HG02588 (cell line): ENCODE measurements at regions not wholly inside any gene's neighbourhood (a gene's known extent, or its start where the extent isn't known, plus 50 kb on each side); places are given as distances from the start of the nearest gene placed in this dataset.

Source experiments
- ATAC-seq: cut with Tn5 transposase; IDR thresholded peaks from one replicate; pipeline ENCODE4 v1.9.1; 2021; ENCODE audit warnings: mild to moderate bottlenecking, moderate library complexity; ENCODE audit not compliant: unreplicated experiment

DNA sequence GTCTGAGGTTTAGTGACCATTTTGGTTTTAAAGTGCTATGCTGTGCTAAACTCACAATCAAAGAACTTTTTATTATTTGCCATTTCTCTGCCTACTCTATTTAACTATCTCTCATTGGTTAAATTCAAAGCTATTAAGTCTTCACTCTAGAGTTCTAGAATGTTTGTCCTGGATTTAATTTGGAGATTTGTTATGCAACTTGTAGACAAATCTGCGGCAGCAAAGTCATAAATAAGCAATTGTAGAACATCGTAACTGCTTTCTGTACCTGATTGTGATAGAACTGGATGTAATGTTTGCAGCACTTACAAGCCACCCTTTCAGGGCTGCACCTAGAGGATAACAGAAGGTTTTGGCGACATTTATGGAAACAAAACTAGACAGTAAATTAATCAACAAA is 566.5 kb upstream of the ADGRL2 start:
- no peak for ATAC-seq

- ATAC-seq: no peak
These were observed 567.1 kb upstream of the ADGRL2 start for GRCh38 chr1:81233591-81233990.

- ATAC-seq: no peak
These were observed 568.3 kb upstream of the ADGRL2 start for GRCh38 chr1:81232420-81232819.

DNA sequence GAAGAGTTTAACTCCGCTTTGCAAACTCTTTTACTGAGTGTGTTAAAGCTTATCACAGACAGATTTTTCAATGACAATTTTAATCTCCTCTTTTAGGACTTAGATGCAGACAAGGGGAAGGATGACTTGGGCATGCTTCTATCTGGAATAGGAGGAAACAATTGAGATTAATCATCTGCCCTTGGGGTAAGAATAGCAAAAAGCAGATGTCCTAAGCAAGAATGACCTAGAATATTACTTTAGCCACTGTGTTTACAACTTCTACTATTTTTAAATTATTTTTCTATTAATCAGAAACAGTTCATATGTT is 569.0 kb upstream of the ADGRL2 start:
- no peak for ATAC-seq

GRCh38 chr1:81230983-81231728 is 569.6 kb upstream of the ADGRL2 start:
- ATAC-seq: no peak

GRCh38 chr1:81228926-81229325 is 571.8 kb upstream of the ADGRL2 start:
- no peak for ATAC-seq

DNA sequence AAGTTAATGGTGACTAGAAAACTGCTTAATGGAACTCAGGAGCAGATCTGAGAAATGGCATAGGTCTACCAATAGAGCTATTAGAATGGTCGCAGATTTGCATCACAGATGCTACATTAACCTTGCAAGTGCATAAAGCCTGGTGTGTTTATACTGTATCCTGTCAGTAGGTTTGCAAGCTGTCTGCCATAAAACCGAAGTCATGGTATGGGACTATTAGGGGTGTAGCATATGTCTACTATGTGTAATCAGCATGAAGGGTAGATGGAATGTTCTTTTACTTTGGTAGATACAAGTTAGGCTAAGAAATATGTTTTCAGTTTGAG is 574.2 kb upstream of the ADGRL2 start:
- ATAC-seq: no peak

- ATAC-seq: peak; percentile 71
These were observed 574.7 kb upstream of the ADGRL2 start for GRCh38 chr1:81225789-81226602.

DNA sequence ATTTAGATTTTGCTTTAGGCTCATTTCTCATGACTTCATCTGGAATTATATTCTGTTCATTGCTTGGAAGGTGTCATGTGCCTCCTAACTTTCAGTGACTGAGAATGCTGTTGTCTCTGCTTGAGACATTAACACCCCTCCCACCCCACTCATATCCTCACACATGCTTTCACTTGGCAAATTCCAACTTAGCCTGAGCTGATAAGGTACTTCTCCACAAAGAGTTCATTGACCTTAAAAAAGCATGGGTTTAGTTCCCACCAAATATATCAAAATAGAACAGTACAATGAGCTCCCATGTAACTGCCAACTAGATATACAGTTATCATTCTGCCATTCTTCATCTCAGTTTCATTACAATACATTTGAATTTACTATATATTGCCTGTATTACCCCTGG is 576.5 kb upstream of the ADGRL2 start:
- ATAC-seq: no peak

GRCh38 chr1:81221564-81221963 is 579.2 kb upstream of the ADGRL2 start:
- no peak for ATAC-seq

DNA sequence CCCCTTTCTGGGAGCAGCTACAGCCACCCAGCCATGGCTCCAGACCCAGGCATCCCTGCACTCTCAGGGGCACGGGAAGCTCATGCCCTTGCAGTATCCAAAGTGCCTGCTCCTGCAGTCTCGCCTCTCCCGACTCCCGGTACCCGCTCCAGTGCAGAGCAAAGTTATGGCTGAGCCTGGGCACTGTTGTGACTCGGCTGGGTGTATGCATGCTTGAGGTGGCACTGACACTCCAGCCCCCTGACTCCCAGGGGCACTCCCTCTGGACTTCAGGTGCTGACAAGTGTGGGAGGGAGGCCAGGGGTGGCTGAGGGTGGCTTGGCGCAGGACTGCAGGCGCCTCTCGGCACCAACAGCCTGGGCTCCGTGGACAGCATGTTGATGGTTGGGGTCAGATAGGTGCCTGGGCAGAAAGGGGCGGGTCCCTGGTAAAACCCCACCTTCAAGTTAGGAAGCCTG is 580.1 kb upstream of the ADGRL2 start:
- ATAC-seq: no peak

- ATAC-seq: no peak
These were observed 583.7 kb upstream of the ADGRL2 start for GRCh38 chr1:81217058-81217457.

DNA sequence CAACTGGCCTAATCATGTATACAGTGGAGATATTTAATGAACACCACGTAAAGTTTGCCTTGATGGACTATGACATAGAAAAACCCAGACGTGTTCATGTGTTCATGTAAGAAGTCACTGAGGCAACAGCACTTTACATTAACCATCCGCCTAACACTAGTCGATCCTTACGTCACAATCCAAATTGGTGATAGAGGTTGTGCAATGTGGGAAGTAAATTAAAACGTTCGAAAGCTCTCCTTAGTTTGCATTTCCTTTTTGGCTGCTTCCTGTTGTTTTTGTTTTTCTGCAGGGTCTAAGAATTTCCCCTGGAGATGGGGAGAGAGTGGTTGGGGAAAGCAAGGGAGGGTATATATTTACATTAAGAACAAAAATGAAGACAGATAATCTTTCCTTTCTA is 587.5 kb upstream of the ADGRL2 start:
- no peak for ATAC-seq

GRCh38 chr1:81209461-81209860 is 591.3 kb upstream of the ADGRL2 start:
- ATAC-seq: no peak

GRCh38 chr1:81208441-81208840 is 592.3 kb upstream of the ADGRL2 start:
- ATAC-seq: no peak

DNA sequence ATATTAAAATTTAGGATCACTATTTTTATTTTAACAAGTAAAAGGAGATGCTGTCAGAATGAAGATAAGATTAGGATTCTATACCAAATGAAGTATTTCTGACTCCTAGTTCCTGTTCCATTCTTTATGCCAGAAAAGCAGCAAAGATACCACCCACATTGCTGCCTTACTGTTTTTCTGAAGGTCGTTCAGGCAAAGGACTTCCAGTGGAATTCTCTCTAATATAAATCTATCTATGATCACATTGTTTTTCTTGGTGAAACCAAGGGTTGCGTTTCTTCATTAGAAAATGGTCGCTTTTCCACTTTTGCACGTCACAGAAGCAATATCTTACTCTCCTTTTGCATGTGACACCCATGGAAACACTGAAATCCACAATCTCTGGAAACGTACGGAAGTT is 594.8 kb upstream of the ADGRL2 start:
- no peak for ATAC-seq

- no peak for ATAC-seq
These were observed 599.0 kb upstream of the ADGRL2 start for GRCh38 chr1:81201779-81202178.

DNA sequence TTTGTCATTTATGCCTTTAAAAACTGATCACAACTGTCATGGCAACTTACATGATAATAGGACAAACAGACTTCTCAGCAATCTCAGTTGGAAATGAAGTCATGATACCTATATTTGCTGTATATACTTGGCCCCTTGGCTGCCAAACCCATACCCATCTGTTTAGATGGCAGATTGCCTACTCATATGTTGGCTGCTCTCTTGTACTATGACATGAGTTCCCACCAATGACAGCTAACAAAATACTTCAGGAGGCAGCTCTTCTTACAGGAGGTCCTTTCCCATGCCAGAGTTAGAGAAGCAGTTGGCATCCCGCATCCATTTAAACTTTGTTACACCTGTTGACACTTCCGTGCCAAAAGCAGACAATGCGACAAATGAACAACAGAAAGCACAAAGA is 603.1 kb upstream of the ADGRL2 start:
- no peak for ATAC-seq

DNA sequence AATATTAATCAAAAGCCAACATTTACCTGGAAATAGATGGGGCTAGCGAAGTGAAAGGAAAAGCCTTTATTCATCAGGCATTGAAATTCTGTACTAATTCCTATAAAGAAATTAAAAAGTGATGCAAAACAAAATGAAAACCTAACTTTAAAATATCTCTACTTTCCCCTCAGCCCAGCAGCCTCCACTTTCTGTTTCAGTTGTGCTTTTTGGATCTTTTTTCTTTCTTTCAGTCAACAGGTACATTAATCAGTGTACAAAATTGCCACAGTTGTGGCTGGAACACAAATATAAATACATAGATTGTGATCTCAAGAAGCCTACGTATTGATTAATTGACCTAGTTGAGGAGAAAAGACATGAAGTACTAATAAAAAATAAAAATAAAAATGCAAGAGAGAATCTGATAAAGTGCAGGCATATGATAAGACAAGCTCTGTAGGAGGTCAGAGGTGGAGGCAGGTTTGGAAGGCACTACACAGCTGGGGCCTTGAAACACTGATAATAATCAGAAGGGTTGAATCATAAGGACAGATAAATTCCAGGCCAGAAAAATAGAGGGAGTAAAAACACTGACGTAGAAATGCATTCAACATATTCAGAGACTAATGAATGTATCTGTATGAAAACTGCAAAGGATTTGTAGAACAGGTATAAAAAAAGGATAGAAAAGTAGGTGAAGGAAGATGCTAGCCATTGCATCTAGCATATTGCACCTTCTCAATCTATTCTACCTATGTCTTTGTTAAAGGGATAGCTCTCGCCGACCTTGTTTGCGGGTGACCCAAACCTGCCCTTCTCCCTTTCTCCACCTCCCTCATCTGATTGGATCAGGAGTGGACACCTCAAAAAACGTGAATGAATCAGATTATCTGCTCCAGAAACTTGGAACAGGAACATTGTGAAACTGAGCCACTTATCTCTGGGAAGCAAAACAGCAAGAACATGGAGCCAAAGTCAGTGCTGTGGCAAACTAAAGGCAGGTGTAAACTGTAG is 607.8 kb upstream of the ADGRL2 start:
- no peak for ATAC-seq

- ATAC-seq: no peak
These were observed 610.7 kb upstream of the ADGRL2 start for GRCh38 chr1:81190003-81190402.

- no peak for ATAC-seq
These were observed 613.1 kb upstream of the ADGRL2 start for GRCh38 chr1:81187635-81188034.
